ENCODE measurements at regions not wholly inside any gene's neighbourhood (a gene's known extent, or its start where the extent isn't known, plus 50 kb on each side); places are given as distances from the start of the nearest gene placed in this dataset.

DNA sequence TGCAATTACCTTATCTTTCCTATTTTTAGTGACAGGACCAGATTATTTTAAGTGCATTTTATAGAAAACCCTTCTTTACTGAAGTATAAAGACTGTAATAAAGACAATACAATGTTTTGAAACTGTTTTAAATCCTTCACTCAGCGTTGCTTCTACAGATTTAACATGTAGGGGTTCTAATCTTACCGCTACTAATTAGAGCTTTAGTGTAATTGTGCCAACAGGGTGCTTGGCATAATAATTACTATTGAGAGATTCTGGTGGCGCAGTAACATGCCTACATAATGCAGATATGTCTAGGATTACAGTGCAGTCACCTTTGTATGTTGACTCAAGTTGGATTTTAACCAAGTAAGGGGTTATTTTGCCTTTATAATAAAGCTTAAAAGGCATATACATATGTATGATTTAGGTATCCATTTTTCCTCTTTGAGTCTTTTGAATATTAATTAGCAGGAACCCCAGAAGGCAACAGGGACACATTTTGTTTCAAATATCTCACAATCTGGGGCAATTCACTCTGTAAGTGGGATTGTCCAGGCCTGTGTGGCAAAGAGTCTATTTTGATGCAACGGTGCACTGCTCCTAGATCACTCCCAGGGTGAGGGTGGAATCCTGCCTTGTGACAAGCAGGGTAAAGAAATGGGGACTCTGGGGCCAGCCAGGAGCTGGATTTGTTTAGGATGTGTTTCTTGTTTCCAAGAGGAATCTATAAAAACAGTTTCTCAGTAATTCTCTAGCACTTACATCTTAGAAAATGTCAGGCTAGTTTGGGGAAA, 604.7 kb upstream of the SALL1 start:
- H3K9ac ChIP-seq: no peak overlapping the region
- no peaks in the 10 kb centered on the region for H3K9me3 ChIP-seq (ENCODE audit: control insufficient read depth, low read length)
- H3K4me2 ChIP-seq (ENCODE audit: low read length): no peak overlapping the region
- no peaks in the 10 kb centered on the region for H3K79me2 ChIP-seq
- H3K4me3 ChIP-seq (ENCODE audit: low read depth, low read length): no peak overlapping the region
- no peaks in the 10 kb centered on the region for H3K27me3 ChIP-seq (ENCODE audit: control insufficient read depth, insufficient read depth, low read length)
- TF ChIP-seq, protein P1, sequence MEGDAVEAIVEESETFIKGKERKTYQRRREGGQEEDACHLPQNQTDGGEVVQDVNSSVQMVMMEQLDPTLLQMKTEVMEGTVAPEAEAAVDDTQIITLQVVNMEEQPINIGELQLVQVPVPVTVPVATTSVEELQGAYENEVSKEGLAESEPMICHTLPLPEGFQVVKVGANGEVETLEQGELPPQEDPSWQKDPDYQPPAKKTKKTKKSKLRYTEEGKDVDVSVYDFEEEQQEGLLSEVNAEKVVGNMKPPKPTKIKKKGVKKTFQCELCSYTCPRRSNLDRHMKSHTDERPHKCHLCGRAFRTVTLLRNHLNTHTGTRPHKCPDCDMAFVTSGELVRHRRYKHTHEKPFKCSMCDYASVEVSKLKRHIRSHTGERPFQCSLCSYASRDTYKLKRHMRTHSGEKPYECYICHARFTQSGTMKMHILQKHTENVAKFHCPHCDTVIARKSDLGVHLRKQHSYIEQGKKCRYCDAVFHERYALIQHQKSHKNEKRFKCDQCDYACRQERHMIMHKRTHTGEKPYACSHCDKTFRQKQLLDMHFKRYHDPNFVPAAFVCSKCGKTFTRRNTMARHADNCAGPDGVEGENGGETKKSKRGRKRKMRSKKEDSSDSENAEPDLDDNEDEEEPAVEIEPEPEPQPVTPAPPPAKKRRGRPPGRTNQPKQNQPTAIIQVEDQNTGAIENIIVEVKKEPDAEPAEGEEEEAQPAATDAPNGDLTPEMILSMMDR (IDR thresholded peaks at IDR 0.05): no peak
- no peak overlapping the region for H2AFZ ChIP-seq
- H3K27ac ChIP-seq: no peak overlapping the region
- H3K36me3 ChIP-seq (ENCODE audit: control insufficient read depth, insufficient read depth, low read length): no peaks in the 10 kb centered on the region
- H3K4me1 ChIP-seq: no peaks in the 10 kb centered on the region

DNA sequence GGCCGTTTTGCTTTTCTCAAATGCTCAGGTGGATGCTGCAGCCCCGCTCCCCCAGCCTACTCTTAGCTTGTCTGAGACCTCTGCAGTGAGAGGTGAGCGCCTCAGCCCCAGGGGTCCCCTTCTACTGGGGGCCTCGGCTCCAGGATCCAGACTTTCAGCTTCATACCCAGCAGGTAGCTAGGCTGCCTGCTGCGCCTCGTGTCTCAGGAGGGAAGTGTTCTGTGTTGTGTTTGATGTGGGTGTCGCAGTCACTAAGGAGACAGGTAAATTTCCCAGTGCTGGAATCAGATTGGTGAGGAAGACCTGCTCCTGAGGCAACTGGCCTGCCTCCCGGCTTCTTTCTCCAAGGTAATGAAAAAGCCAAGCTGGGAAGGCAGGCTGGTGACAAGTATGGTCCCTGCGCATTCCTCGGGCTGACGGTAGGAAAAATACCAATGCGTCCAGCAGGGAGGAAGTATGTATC, 604.0 kb upstream of the SALL1 start:
- TF ChIP-seq, protein P1 (IDR thresholded peaks at IDR 0.05): no peak
- Histone ChIP-seq H3K27me3 (ENCODE audit: control insufficient read depth, insufficient read depth, low read length) (no peaks in the 10 kb centered on the region), H3K9me3 (ENCODE audit: control insufficient read depth, low read length) (no peaks in the 10 kb centered on the region), H3K4me1 (no peaks in the 10 kb centered on the region), H2AFZ (no peak overlapping the region), H3K79me2 (no peaks in the 10 kb centered on the region), H3K4me2 (ENCODE audit: low read length) (no peak overlapping the region), H3K27ac (no peak overlapping the region), H3K9ac (no peak overlapping the region), H3K4me3 (ENCODE audit: low read depth, low read length) (no peak overlapping the region), H3K36me3 (ENCODE audit: control insufficient read depth, insufficient read depth, low read length) (no peaks in the 10 kb centered on the region)

DNA sequence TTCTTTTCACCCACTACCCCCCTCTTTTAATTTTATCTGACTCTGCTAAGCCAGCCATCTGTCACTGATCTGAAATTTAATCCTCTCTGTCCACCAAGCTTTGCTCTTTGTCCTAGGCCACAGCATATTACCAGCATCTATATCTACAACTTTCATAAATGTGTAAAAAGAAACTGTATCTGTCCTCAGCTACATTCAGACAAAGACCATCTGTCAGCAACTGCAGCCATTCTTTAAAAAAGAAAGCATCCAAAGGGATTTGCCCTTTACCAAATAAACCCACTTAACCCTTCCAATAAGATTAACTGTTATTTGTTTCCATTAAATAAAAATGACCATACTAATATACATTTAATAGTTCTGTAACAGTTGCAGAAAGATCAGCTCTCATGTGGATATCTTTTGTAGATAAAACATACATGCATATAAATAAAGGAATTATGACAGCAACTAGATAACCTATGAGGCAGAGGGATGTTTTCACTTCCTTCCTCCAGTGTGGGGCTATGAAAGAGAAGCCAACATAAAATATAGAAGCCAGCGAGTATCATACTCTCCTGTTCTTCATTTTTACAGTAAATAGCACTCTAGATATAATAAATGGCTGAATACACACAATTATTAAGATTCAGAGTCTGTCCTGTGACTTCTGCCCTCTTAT, 602.5 kb upstream of the SALL1 start:
- Histone ChIP-seq H3K36me3 (ENCODE audit: control insufficient read depth, insufficient read depth, low read length) (no peaks in the 10 kb centered on the region), H2AFZ (no peak overlapping the region), H3K9ac (no peak overlapping the region), H3K4me3 (ENCODE audit: low read depth, low read length) (no peak overlapping the region), H3K79me2 (no peaks in the 10 kb centered on the region), H3K27me3 (ENCODE audit: control insufficient read depth, insufficient read depth, low read length) (no peaks in the 10 kb centered on the region), H3K4me1 (no peaks in the 10 kb centered on the region), H3K4me2 (ENCODE audit: low read length) (no peak overlapping the region), H3K9me3 (ENCODE audit: control insufficient read depth, low read length) (no peaks in the 10 kb centered on the region), H3K27ac (no peak overlapping the region)
- TF ChIP-seq, protein P1 (IDR thresholded peaks at IDR 0.05): no peak

DNA sequence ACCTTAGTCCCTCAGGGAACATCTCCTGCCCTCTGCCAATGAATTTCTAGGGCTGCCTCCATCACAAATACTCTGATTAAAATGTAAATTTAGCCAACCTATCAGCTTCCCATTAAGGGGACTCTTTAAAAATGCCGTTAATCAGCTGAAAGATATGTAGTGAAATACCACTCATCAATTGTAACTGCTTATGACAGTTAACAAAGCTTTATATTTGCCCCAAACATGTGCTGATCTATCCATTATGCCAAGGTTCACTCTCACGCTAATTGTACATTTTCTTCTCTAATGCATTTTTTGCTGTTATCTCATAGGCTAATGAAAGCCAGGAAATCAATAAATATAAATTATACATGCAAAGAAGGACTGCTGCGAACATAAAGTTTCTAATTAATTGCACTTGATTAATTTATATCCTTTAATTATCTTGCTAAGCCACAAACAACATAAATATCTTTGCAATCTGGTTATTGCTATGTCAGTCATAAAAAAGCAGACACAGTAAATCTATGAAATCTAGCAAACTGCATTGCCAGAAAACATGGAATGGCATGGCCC, 601.4 kb upstream of the SALL1 start:
- H3K79me2 ChIP-seq: no peaks in the 10 kb centered on the region
- no peak overlapping the region for H2AFZ ChIP-seq

More for the DNA sequence above, 601.4 kb upstream of the SALL1 start:
- H3K27me3 ChIP-seq (ENCODE audit: control insufficient read depth, insufficient read depth, low read length): no peaks in the 10 kb centered on the region
- H3K9ac ChIP-seq: no peak overlapping the region
- no peaks in the 10 kb centered on the region for H3K36me3 ChIP-seq (ENCODE audit: control insufficient read depth, insufficient read depth, low read length)
- H3K4me3 ChIP-seq (ENCODE audit: low read depth, low read length): no peak overlapping the region
- H3K4me1 ChIP-seq: no peaks in the 10 kb centered on the region
- no peak overlapping the region for H3K27ac ChIP-seq
- TF ChIP-seq, protein P1 (IDR thresholded peaks at IDR 0.05): no peak
- no peaks in the 10 kb centered on the region for H3K9me3 ChIP-seq (ENCODE audit: control insufficient read depth, low read length)
- H3K4me2 ChIP-seq (ENCODE audit: low read length): no peak overlapping the region
